GM18520 (cell line): ENCODE measurements at regions not wholly inside any gene's neighbourhood (a gene's known extent, or its start where the extent isn't known, plus 50 kb on each side); places are given as distances from the start of the nearest gene placed in this dataset.

Source experiments
- ATAC-seq: cut with Tn5 transposase; IDR thresholded peaks from one replicate; pipeline ENCODE4 v1.9.1; 2021; ENCODE audit not compliant: unreplicated experiment

GRCh38 chr2:38207168-38207567 is 131.2 kb upstream of the CYP1B1 start:
- no peak for ATAC-seq

DNA sequence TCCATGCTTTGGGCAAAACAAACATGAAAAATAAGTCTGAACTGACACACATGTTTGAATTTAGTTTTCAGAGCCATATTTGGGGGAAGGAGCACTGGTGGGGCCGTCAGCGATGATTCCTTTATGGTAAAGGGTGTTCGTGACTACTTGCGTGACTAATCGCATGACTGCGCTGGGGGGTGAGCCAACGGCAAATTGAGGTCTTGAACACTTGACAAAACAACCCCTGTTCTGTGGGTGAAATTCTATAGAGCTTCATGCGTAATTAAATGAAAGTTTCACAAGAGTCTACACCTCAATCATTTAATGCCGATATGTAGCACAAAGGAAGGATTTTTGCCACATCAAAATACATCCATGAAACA is 127.5 kb upstream of the CYP1B1 start:
- ATAC-seq = no peak

DNA sequence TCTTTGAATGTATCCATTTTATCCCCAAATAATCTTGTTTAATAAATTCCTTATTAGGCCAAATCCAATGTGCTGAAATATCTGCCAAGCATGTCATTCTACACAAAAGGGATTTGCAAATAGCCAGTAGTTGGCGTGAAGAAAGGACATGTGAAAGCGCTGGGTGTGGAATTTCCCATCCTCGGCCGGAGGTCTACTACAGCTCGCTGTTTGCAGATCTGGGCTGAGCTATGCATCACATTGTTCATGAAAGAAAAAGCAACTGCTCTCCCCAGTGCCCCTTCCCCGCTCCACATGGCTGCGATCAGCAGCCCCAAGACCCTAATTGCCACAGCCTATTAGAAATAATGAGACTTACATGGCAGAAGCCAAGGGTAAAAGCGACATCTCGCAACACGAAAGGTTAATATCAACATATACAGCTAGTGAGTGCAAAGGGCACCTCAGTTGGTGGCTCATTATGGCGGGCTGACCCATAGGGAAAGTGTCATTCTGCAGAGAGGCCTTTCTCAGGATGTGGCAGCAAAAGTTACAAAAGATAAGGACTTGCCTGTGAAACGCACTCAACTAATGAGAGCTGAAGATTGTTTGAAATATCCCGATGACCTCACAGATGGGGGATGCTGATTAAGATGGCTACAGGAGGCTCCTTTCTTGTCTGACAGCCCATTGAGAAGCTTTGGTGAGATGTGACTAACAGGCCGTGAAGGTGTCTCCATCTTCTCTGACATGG is 126.9 kb upstream of the CYP1B1 start:
- no peak for ATAC-seq

GRCh38 chr2:38201784-38202183 is 125.8 kb upstream of the CYP1B1 start:
- no peak for ATAC-seq

- no peak for ATAC-seq
Measured at GRCh38 chr2:38200598-38200997, 124.6 kb upstream of the CYP1B1 start.

DNA sequence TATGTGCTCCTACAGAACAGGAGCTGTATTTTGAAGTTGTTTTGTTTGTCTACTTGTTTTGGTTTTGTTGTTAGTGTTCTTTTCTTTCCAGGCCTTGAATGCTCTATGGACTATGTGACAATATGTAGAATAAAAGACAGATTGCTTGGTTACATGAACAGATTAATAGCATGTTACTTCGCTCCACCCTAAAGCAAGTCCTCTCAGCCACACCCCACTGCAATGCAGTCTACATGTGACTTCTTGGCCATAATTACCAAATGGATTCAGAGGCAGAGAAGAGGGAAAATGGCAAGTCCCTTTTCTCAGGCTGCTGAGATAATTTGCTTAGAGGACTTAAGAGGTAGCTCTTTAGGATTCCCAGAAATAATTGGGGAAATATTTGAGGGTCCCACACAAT is 123.2 kb upstream of the CYP1B1 start:
- ATAC-seq = no peak

- ATAC-seq = no peak
Measured at GRCh38 chr2:38194751-38195150, 118.8 kb upstream of the CYP1B1 start.

- no peak for ATAC-seq
Measured at GRCh38 chr2:38192976-38193375, 117.0 kb upstream of the CYP1B1 start.

- no peak for ATAC-seq
Measured at GRCh38 chr2:38192046-38192445, 116.1 kb upstream of the CYP1B1 start.

DNA sequence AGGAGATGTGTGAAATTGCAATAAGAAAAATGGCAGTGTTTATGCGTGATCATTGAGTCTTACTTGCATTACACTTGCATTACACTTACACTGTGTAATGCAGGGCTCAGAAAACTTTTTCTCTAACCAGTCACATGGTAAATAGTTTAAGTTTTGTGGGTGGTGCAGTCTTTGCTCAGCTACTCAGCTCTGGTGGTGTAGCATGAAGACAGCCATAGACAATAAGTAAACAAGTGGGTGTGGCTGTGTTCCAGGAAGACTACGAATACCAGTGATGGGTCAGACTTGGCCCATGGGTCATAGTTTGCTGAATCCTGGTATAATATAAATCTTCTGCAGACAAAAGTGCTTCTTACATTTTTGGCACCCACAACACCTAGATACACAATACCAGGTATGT is 115.6 kb upstream of the CYP1B1 start:
- no peak for ATAC-seq

- no peak for ATAC-seq
Measured at GRCh38 chr2:38190542-38191218, 114.7 kb upstream of the CYP1B1 start.

GRCh38 chr2:38187541-38188011 is 111.6 kb upstream of the CYP1B1 start:
- ATAC-seq = no peak

DNA sequence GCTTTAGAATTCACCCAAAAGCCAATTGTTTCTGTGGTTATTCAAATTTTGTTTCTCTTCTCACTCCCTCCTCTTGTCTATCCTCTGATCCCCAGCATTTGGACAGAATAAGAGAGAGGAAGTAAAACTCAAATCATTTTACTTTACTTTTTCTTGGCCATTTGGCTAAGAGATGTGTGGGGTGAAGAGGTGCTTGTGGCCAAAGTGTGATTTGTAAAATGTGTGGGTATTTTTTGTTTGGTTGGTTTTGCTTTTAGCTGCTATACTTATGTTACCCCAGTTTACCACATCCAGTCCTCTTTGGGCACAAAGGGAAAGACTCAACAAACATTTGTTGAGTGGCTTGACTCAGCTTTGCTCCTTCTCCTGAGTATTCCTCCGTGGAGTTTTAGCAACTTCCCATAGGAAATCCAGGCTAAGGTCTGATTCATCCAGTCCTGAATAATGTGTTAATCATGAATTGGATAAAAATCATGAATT is 109.1 kb upstream of the CYP1B1 start:
- peak; percentile 93 for ATAC-seq

GRCh38 chr2:38182492-38183003 is 106.6 kb upstream of the CYP1B1 start:
- no peak for ATAC-seq

- ATAC-seq = no peak
Measured at GRCh38 chr2:38181806-38182491, 106.0 kb upstream of the CYP1B1 start.

DNA sequence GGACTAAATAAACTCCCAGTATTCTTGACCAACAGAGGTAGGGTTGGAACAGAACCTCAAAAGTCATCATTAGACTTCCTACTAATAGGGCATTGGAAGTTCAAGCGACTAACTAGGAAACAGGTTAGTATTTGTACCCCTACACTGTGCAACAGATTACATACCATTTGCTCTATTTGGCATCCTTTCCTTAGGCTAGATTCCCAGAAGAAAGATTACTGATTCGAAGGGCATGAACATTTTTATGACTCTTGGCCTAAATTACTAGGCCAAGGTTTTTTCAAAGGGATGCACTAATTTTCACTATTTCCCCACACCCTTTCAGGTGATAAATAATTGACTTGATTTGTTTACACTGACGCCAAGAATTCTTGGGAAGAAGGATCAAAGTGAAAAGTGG is 104.8 kb upstream of the CYP1B1 start:
- ATAC-seq = no peak

DNA sequence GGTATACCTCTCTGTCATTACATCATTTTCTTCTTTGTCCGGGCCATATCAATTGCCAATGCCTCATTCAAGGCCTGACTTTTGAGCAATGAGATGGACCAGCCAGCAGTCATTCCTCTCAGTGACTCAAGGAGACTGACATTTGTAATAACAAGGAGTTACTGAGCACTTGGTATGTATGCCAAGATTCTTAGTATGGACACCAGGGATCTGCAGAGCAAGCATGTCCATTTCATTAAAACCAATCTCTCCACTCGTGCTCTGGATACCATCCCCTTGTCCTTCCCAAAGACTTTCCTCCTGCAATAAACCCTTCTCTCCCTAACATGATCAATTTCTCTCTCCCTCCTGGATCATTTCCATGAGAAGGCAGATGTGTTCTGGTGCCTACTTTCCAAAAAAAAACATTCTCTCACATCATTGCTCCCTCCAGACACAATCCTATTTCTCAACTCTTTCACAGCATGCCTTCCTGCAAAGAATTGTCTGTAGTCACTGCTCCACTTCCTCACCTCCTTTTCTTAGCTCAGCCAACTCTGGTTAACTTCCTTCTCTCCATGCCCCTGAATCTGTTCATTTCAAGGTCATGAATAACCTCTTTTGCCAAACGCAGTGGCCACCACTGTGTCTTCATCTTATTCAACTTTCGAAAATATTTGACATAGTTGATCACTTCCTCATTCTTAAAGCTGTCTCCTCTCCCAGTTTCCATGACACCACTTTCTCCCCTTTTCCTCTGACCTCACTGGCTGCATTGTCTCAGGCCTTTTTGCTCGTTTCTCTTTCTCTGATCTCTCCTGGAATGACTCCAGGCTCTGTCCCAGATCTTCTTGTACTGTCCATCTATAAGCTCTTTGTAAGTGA is 102.8 kb upstream of the CYP1B1 start:
- ATAC-seq = no peak

GRCh38 chr2:38178119-38178518 is 102.2 kb upstream of the CYP1B1 start:
- ATAC-seq = no peak

- ATAC-seq = no peak
Measured at GRCh38 chr2:38176619-38177021, 100.7 kb upstream of the CYP1B1 start.

GRCh38 chr2:38174646-38175423 is 98.9 kb upstream of the CYP1B1 start:
- ATAC-seq = no peak
